ENCODE measurements at regions not wholly inside any gene's neighbourhood (a gene's known extent, or its start where the extent isn't known, plus 50 kb on each side); places are given as distances from the start of the nearest gene placed in this dataset.

- DNase-seq = no peak
Observed at GRCh38 chr10:121188005-121188404, 336.8 kb downstream of the WDR11 start.

GRCh38 chr10:121189066-121189465, 337.9 kb downstream of the WDR11 start:
- DNase-seq = no peak

- DNase-seq = no peak
Observed at GRCh38 chr10:121194696-121195523, 343.7 kb downstream of the WDR11 start.

GRCh38 chr10:121195524-121195910, 344.4 kb downstream of the WDR11 start:
- DNase-seq = no peak

GRCh38 chr10:121199081-121199480, 347.9 kb downstream of the WDR11 start:
- DNase-seq = no peak

GRCh38 chr10:121205625-121206024, 354.5 kb downstream of the WDR11 start:
- no peak for DNase-seq

GRCh38 chr10:121211446-121211845, 360.3 kb downstream of the WDR11 start:
- no peak for DNase-seq

GRCh38 chr10:121213437-121213836, 362.3 kb downstream of the WDR11 start:
- DNase-seq = no peak

GRCh38 chr10:121216295-121216694, 365.1 kb downstream of the WDR11 start:
- DNase-seq = no peak

DNA sequence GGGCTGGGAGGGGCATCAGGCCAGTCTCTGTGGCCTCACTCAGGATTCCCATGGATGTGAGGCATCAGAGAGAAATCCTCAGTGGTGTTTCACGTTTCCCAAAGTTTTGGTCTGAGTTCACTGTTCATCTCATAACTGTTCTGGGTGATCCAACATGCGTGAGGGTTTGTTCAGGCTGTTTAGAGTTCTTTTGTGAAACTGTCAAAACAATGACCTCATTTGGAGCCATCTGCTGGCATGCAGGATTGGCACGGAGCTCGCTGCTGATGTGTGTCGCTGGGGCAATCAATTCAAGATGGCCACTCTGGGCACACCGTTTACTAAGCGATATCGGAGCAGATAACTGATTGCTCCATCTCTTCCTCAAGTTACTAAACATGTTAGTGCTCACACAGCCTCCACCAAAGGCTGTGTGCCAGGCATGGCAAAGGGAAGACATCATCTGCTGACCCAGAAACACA, 365.6 kb downstream of the WDR11 start:
- DNase-seq = no peak

DNA sequence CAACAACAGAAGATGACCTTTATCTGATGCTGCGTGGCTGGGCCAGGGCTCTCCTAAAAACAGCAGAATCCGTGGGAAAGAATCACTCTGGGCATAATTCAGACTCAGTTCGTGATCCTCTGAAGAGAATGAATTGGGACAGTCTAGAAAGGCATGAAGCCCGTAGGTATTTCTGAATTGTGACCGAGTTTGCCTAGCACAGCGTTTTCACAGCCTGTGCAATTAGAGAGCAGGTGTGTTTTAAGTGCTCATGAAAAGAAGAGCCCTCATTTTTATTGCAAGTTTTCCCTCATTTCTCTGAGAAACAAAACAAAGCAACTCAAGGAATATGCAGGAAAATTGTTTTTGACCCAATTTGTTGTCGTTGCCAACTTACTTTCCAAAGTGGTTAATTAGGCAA, 366.2 kb downstream of the WDR11 start:
- no peak for DNase-seq

GRCh38 chr10:121221072-121221471, 369.9 kb downstream of the WDR11 start:
- no peak for DNase-seq

DNA sequence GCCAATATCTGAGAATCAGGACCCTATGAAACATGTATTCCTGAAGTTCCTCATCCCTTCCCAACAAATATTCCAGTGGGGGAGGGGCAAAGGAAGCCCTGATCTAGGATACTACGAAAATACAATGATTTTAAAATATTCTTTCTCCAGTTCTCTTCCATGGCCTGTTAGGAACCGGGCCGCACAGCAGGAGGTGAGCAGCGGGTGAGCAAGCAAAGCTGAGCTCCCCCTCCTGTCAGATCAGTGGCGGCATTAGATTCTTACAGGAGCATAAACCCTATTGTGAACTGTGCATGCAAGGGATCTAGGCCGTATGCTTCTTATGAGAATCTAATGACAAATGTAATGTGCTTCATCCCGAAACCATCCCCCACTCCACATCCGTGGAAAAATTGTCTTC, 370.8 kb downstream of the WDR11 start:
- DNase-seq = no peak

GRCh38 chr10:121222842-121223241, 371.7 kb downstream of the WDR11 start:
- DNase-seq = no peak

DNA sequence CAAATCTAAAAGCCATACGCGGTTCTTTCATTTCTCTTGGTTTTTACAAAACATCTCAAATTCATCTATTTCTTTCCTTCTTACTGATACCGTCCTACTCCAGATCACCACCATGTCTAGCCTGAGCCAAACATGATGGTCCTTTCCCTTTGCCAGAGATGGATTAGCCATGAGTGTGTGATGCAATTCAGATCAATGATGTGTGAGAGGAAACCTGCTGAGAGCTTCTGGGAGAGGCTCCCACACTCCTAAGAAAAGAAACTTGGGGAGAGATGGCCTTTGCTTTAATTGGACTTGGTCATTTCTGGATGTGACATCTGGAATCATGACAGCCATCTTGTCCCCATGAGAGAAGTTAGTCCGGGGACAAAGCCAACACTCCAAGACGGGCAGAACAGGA, 367.2 kb downstream of the FGFR2 start:
- no peak for DNase-seq

DNA sequence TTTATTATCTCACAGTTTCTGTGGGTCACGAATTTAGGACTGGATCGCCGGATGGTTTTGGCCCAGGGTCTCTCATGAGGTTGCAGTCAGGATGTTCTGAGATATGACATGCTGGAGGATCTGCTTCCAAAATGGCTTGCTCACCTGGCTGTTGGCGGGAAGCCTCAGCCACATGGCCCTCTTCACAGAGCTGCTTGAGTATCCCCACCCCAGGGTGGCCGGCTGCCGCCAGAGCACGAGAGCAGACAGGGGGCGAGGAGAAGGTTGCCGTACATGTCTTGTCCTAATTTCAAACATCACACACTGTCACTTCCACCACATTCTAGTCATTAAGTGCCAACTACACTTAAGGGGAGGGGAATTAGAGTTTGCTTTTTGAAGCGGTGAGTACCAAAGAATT, 365.8 kb downstream of the FGFR2 start:
- DNase-seq = no peak

- DNase-seq = no peak
Observed at GRCh38 chr10:121235692-121236091, 362.6 kb downstream of the FGFR2 start.

- DNase-seq = no peak
Observed at GRCh38 chr10:121236621-121237020, 361.6 kb downstream of the FGFR2 start.

DNA sequence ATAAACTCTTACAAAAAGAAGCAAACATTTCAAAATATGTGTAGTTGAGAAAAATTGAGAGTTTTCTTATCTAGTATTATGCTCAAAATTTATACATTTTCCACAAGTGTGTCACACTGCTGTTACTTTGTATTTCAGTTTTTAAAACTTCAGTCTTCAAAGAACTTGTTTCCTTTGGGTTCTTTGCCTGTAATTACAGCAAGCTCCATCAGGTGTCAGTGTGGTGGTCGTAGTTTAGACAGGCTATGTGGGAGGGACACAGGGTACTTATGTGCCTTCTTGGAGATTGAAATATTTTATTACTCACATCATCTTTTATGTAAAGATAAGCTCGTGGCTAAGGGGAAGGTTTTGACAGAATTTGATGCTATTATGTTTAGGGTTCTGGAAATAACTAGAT, 360.5 kb downstream of the FGFR2 start:
- no peak for DNase-seq

DNA sequence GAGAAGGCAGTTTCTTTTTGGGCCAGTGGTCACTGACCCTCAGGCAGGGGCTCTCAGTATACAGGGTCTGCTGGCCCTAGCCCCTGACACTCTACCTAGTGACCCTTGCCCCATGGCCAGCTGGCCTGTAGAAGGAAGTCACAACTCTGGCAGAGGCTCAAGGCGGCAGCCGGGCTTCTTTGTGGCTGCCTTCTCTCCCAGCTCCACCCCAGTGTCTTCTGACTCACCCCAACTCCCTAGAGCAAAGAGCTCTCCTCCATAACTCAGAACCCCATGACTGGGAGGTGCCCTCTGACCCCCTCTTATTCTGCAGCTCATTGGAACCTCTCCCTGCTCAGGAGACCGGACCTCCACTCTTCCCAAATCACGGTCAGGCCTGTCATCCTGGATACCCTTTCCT, 358.2 kb downstream of the FGFR2 start:
- no peak for DNase-seq

GRCh38 chr10:121240556-121240955, 357.7 kb downstream of the FGFR2 start:
- no peak for DNase-seq

GRCh38 chr10:121241337-121241736, 356.9 kb downstream of the FGFR2 start:
- no peak for DNase-seq

- no peak for DNase-seq
Observed at GRCh38 chr10:121242741-121243608, 355.3 kb downstream of the FGFR2 start.

GRCh38 chr10:121243609-121244241, 354.5 kb downstream of the FGFR2 start:
- DNase-seq = no peak

All from activated CD4-positive, alpha-beta T cell treated with anti-CD3 and anti-CD28 coated beads, Interleukin-2, amount 50 U/mL, for 16 hours (primary cell).